GM12874 (cell line): ENCODE measurements at regions not wholly inside any gene's neighbourhood (a gene's known extent, or its start where the extent isn't known, plus 50 kb on each side); places are given as distances from the start of the nearest gene placed in this dataset.

ENCODE experiments used
- CTCF ChIP-seq: IDR thresholded peaks from 2 replicates; pipeline ENCODE4 v1.5.1; 2011; ENCODE audit warnings: low read depth, mild to moderate bottlenecking, control low read depth, low read length, moderate library complexity; ENCODE audit not compliant: insufficient read depth

GRCh38 chr18:1930291-1931270 is 640.7 kb downstream of the METTL4 start:
- TF ChIP-seq CTCF, result no peak

DNA sequence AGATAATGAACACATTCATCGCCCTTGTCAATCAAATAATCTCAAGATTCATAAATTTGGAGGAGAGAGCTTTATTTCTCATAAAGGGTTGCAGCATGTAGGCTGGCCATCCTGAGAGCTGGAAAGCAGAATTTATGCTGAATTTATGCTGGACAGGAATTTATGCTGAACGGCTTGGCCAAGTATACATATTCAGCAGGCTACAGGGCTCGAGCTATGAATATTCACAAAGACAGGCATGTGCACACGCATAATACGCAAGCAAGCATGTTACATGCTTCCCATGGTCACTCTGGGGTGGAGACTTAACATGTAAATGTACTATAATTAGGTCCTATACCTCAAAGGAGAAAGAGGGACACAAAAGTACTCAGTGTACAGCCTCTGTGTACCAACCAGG is 618.8 kb downstream of the METTL4 start:
- TF ChIP-seq CTCF, result no peak

- no peak for TF ChIP-seq CTCF
These were observed 616.6 kb downstream of the METTL4 start for GRCh38 chr18:1954583-1955312.

GRCh38 chr18:1958798-1959197 is 612.5 kb downstream of the METTL4 start:
- no peak for TF ChIP-seq CTCF

GRCh38 chr18:1965016-1965415 is 606.3 kb downstream of the METTL4 start:
- no peak for TF ChIP-seq CTCF

- no peak for TF ChIP-seq CTCF
These were observed 605.8 kb downstream of the METTL4 start for GRCh38 chr18:1965541-1965940.

DNA sequence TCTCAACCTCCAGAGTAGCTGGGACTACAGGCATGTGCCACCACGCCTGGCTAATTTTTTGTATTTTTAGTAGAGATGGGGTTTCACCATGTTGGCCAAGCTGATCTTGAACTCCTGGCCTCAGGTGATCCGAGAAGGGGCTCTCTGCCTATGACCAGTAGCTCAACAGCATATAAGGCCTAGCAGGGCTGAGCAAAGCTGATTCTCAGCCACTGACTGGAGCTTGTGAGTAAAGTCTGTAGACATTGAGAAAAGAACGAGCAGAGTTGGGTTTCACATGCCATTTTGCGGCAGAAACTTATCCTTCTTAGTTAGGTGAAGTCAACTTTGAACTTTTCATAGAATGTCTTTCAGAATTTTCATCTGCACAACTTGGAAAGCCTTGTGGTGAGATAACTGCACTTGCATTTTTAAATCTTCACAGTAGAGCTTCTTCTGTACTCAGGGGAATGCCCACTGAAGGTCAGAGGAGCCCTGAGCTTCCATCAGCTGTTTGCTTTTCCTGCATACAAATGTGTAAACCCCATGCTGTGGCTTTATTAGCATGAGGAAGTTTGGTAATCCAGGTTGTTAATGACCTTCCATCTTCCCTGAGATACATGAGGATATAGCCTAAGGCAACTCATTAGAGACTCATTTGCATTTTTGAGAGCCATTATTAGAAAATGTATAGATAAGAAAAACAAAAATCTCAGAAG is 602.4 kb downstream of the METTL4 start:
- TF ChIP-seq CTCF, result no peak
